Ishikawa (cell line): ENCODE measurements at regions not wholly inside any gene's neighbourhood (a gene's known extent, or its start where the extent isn't known, plus 50 kb on each side); places are given as distances from the start of the nearest gene placed in this dataset.

Experiments
- CEBPB ChIP-seq: IDR thresholded peaks from 2 replicates; pipeline ENCODE4 v1.6.1; 2012
- EP300 ChIP-seq: IDR thresholded peaks from 2 replicates; pipeline ENCODE4 v1.6.1; 2012; ENCODE audit warnings: borderline replicate concordance
- FOXM1 ChIP-seq: IDR thresholded peaks from 2 replicates; pipeline ENCODE4 v1.6.1; 2012; ENCODE audit warnings: low read depth, borderline replicate concordance
- RAD21 ChIP-seq: IDR thresholded peaks from 2 replicates; pipeline ENCODE4 v1.6.1; 2012; ENCODE audit warnings: low read depth
- YY1 ChIP-seq: IDR thresholded peaks from 2 replicates; pipeline ENCODE4 v1.6.1; 2012; ENCODE audit warnings: low read depth
- TF ChIP-seq, protein P1 (sequence below): IDR thresholded peaks from 2 replicates; pipeline ENCODE4 v1.6.1; 2012; ENCODE audit warnings: low read depth, mild to moderate bottlenecking
- TF ChIP-seq, protein P2 (sequence below): IDR thresholded peaks from 2 replicates; pipeline ENCODE4 v1.6.1; 2012

DNA sequence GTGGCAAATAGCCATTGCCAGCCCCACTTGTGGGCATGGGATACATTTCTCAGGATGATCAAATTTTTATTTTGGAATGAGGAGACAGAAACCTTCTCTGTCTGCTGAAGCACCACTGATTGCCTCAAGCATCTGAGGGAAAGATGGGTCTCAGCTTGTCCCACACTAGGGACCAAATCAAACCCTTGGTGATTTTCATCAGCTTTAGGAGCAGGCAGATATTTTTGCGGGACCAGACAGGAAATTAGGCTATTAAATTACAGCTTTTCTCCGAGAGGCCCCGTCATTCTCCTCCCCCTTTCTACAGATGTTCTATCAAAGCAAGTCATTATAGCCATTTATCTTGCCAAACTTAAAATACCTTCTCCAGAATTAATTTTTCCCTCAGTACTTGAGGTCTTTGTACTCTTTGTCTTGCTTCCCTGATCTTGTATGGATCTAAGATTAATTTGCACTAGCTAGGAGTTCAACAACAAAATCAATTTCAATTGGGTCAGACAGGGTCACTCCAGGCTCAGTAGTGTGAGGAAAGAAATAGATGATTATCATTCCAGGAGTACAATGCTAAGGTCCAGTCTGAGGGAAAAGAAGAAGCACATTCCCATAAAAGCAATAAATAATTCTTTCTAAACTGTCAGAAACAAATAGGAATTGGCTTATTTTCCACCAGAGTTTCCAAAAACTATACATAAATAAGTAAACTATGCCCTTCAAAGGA, 818.1 kb upstream of the SOX11 start:
- TF ChIP-seq, protein P1, sequence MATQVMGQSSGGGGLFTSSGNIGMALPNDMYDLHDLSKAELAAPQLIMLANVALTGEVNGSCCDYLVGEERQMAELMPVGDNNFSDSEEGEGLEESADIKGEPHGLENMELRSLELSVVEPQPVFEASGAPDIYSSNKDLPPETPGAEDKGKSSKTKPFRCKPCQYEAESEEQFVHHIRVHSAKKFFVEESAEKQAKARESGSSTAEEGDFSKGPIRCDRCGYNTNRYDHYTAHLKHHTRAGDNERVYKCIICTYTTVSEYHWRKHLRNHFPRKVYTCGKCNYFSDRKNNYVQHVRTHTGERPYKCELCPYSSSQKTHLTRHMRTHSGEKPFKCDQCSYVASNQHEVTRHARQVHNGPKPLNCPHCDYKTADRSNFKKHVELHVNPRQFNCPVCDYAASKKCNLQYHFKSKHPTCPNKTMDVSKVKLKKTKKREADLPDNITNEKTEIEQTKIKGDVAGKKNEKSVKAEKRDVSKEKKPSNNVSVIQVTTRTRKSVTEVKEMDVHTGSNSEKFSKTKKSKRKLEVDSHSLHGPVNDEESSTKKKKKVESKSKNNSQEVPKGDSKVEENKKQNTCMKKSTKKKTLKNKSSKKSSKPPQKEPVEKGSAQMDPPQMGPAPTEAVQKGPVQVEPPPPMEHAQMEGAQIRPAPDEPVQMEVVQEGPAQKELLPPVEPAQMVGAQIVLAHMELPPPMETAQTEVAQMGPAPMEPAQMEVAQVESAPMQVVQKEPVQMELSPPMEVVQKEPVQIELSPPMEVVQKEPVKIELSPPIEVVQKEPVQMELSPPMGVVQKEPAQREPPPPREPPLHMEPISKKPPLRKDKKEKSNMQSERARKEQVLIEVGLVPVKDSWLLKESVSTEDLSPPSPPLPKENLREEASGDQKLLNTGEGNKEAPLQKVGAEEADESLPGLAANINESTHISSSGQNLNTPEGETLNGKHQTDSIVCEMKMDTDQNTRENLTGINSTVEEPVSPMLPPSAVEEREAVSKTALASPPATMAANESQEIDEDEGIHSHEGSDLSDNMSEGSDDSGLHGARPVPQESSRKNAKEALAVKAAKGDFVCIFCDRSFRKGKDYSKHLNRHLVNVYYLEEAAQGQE = no peak
- TF ChIP-seq CEBPB (no peak), FOXM1 (no peak), EP300 (no peak), RAD21 (no peak), YY1 (no peak)
- TF ChIP-seq, protein P2, sequence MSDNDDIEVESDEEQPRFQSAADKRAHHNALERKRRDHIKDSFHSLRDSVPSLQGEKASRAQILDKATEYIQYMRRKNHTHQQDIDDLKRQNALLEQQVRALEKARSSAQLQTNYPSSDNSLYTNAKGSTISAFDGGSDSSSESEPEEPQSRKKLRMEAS = no peak
